ENCODE measurements at regions not wholly inside any gene's neighbourhood (a gene's known extent, or its start where the extent isn't known, plus 50 kb on each side); places are given as distances from the start of the nearest gene placed in this dataset.

- DNase-seq = no peak
Observed at GRCh38 chr4:100284129-100284880, 94.0 kb upstream of the DDIT4L start.

GRCh38 chr4:100280807-100281206 lies 90.5 kb upstream of the DDIT4L start:
- DNase-seq = no peak

- DNase-seq = no peak
Observed at GRCh38 chr4:100278567-100278966, 88.3 kb upstream of the DDIT4L start.

GRCh38 chr4:100269446-100269845 lies 79.2 kb upstream of the DDIT4L start:
- DNase-seq = no peak

- DNase-seq = no peak
Observed at GRCh38 chr4:100268789-100269188, 78.5 kb upstream of the DDIT4L start.

GRCh38 chr4:100261346-100261745 lies 71.1 kb upstream of the DDIT4L start:
- no peak for DNase-seq

GRCh38 chr4:100258675-100259074 lies 68.4 kb upstream of the DDIT4L start:
- no peak for DNase-seq

GRCh38 chr4:100257567-100257966 lies 67.3 kb upstream of the DDIT4L start:
- peak in 1 of 3 donors; percentile 6 for DNase-seq

GRCh38 chr4:100254237-100254636 lies 64.0 kb upstream of the DDIT4L start:
- DNase-seq = no peak

- DNase-seq = no peak
Observed at GRCh38 chr4:100248476-100248875, 58.2 kb upstream of the DDIT4L start.

- no peak for DNase-seq
Observed at GRCh38 chr4:100246697-100247096, 56.4 kb upstream of the DDIT4L start.

GRCh38 chr4:100244347-100244746 lies 54.1 kb upstream of the DDIT4L start:
- no peak for DNase-seq
